ENCODE measurements at regions not wholly inside any gene's neighbourhood (a gene's known extent, or its start where the extent isn't known, plus 50 kb on each side); places are given as distances from the start of the nearest gene placed in this dataset.

DNA sequence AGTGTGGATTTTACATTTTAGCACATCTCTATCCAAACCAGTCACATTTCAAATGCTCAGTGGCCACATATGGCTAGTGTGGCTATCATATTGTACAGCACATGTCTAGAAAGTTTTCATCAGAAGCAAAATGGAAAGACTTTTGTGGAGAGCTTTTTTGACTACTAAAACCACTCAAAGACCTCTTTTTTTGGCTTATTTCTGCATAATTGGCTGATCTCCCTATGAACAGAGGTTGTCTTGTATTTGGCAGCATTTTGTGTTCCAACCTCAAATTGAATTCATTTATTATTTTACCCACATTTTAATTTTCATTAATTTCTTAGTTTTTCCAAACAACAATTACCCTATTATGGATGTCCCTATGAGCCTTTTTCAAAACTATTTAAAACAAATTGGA lies 395.7 kb downstream of the TLE1 start:
- TF ChIP-seq, protein P1, sequence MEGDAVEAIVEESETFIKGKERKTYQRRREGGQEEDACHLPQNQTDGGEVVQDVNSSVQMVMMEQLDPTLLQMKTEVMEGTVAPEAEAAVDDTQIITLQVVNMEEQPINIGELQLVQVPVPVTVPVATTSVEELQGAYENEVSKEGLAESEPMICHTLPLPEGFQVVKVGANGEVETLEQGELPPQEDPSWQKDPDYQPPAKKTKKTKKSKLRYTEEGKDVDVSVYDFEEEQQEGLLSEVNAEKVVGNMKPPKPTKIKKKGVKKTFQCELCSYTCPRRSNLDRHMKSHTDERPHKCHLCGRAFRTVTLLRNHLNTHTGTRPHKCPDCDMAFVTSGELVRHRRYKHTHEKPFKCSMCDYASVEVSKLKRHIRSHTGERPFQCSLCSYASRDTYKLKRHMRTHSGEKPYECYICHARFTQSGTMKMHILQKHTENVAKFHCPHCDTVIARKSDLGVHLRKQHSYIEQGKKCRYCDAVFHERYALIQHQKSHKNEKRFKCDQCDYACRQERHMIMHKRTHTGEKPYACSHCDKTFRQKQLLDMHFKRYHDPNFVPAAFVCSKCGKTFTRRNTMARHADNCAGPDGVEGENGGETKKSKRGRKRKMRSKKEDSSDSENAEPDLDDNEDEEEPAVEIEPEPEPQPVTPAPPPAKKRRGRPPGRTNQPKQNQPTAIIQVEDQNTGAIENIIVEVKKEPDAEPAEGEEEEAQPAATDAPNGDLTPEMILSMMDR (IDR thresholded peaks at IDR 0.05 in 4 of 5, conservative IDR thresholded peaks at IDR 0.05 in 1 of 5), result no peak
- no peak for TF ChIP-seq POLR2A (IDR thresholded peaks at IDR 0.05)
